Tibial nerve (tissue), 4 donors: ENCODE measurements at regions not wholly inside any gene's neighbourhood (a gene's known extent, or its start where the extent isn't known, plus 50 kb on each side); places are given as distances from the start of the nearest gene placed in this dataset.

Experiments
- DNase-seq, 2 donors: peaks; one replicate each; pipeline ENCODE4 v3.0.0-alpha.2; 2019; ENCODE audit warnings: low spot score in 2 of 2
- H3K27ac ChIP-seq, 4 donors: fragments of 200-600 bp; sonication (generic) in 3 of 4; one replicate each; pipeline ENCODE4 v1.5.1; 2017 to 2019; ENCODE audit warnings: mild to moderate bottlenecking in 1 of 4
- H3K27me3 ChIP-seq, 2 donors: fragments of 200-600 bp; sonication (generic) in 1 of 2; one replicate each; pipeline versions ENCODE4 v1.5.1 to v1.6.0; 2017 to 2019
- H3K36me3 ChIP-seq, 3 donors: fragments of 200-600 bp; sonication (generic); one replicate each; pipeline ENCODE4 v1.5.1; 2018 to 2019
- H3K4me1 ChIP-seq, 4 donors: fragments of 200-600 bp; sonication (generic) in 3 of 4; one replicate each; pipeline ENCODE4 v1.5.1; 2017 to 2019
- H3K4me3 ChIP-seq, 4 donors: fragments of 200-600 bp; sonication (generic) in 3 of 4; one replicate each; pipeline ENCODE4 v1.5.1; 2017 to 2019; ENCODE audit warnings: mild to moderate bottlenecking in 1 of 4, moderate library complexity in 1 of 4
- H3K9me3 ChIP-seq, 4 donors: fragments of 200-600 bp; sonication (generic) in 3 of 4; one replicate each; pipeline ENCODE4 v1.5.1; 2017 to 2019
- EP300 ChIP-seq, 2 donors: sonication (generic); formaldehyde crosslinking; IDR thresholded peaks; one replicate each; pipeline ENCODE4 v1.6.1; 2017; ENCODE audit warnings: antibody characterized with exemption in 2 of 2, mild to moderate bottlenecking in 1 of 2
- POLR2A ChIP-seq, 2 donors: fragments of 450-650 bp; IDR thresholded peaks; one replicate each; pipeline ENCODE4 v1.6.1; 2017; ENCODE audit warnings: antibody characterized with exemption in 2 of 2, mild to moderate bottlenecking in 2 of 2, moderate library complexity in 2 of 2
- WGBS, 2 donors: methylation state at CpG; one replicate each; pipeline ENCODE4 v1.1.5; 2018; 5-methylcytosine and 5-hydroxymethylcytosine counted together
- TF ChIP-seq, protein P1 (sequence below), 5 experiments: fragments of 200-600 bp in 3 of 5; fragments of 450-650 bp in 2 of 5; sonication (generic) in 3 of 5; IDR thresholded peaks; one replicate each; pipeline ENCODE4 v1.5.1; 2016 to 2019; ENCODE audit warnings: antibody characterized with exemption in 5 of 5, mild to moderate bottlenecking in 3 of 5, moderate library complexity in 2 of 5

DNA sequence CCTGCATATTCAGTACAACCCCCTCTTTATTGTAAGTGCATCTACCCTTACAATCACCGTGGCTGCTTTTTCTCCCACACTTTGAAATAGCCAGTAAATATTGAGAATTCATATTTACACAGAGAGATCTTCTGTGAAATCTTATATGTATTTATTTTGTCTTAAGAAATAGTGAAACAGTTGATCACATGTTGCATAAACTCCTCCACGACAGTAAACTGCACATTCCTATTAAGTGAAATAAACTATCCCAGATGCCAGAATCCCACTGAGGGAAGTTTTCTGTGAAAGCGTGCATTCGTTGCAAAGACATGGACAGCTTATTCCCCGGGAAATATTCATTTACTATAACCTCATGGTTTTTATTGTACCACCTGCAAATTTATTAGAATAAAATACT, 796.0 kb downstream of the ROBO2 start:
- Histone ChIP-seq H3K27ac (no peak overlapping the region), H3K4me3 (no peak overlapping the region), H3K36me3 (no peaks in the 10 kb centered on the region), H3K4me1 (no peaks in the 10 kb centered on the region), H3K9me3 (peaks cover 0 to 5% (median 1%) of the 10 kb centered on the region in 4 donors), H3K27me3 (no peaks in the 10 kb centered on the region)
- no peak for TF ChIP-seq EP300 (IDR thresholded peaks at IDR 0.05)
- TF ChIP-seq, protein P1, sequence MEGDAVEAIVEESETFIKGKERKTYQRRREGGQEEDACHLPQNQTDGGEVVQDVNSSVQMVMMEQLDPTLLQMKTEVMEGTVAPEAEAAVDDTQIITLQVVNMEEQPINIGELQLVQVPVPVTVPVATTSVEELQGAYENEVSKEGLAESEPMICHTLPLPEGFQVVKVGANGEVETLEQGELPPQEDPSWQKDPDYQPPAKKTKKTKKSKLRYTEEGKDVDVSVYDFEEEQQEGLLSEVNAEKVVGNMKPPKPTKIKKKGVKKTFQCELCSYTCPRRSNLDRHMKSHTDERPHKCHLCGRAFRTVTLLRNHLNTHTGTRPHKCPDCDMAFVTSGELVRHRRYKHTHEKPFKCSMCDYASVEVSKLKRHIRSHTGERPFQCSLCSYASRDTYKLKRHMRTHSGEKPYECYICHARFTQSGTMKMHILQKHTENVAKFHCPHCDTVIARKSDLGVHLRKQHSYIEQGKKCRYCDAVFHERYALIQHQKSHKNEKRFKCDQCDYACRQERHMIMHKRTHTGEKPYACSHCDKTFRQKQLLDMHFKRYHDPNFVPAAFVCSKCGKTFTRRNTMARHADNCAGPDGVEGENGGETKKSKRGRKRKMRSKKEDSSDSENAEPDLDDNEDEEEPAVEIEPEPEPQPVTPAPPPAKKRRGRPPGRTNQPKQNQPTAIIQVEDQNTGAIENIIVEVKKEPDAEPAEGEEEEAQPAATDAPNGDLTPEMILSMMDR (IDR thresholded peaks at IDR 0.05), result no peak
- TF ChIP-seq POLR2A (IDR thresholded peaks at IDR 0.05), result no peak
- WGBS, 2 donors, result 34 to 39% methylated on average over 5 of the region's 5 CpGs
- no peak for DNase-seq

DNA sequence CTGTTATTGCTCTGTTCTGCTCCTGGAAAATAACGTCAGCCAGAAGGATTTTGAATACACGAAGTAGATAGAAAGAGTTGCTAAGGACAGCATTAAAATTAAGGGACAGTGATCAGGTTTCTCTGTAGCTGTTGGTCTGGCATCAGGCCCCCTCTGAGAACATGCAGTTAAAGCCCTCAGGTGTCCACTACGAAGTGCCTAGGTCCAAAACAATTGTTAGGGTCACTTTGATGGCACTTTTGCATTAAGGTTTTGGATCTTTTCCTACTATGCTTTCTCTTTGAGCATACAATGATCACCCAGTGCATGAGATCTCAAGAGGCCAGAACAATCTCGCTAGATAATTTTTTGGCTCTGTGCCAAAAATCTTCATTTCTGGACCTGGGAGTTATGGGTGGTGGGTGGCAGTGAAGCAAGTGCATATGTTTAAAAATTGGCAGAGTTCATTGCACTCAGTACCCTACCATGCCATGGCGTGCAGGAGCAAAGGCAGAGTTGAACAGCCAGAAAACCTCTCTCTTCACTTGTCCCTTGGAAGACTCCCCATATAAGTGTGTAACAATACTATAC, 797.6 kb downstream of the ROBO2 start:
- no peak overlapping the region for H3K4me3 ChIP-seq
- H3K36me3 ChIP-seq, result no peaks in the 10 kb centered on the region
- 58 to 63% methylated on average over 5 of the region's 5 CpGs for WGBS, 2 donors
- peaks cover 0 to 17% (median 2%) of the 10 kb centered on the region in 4 donors for H3K9me3 ChIP-seq
- DNase-seq, result no peak
- no peak overlapping the region for H3K27ac ChIP-seq
- no peak for TF ChIP-seq EP300 (IDR thresholded peaks at IDR 0.05)
- TF ChIP-seq, protein P1 (IDR thresholded peaks at IDR 0.05), result no peak
- TF ChIP-seq POLR2A (IDR thresholded peaks at IDR 0.05), result no peak
- H3K4me1 ChIP-seq, result no peaks in the 10 kb centered on the region
- H3K27me3 ChIP-seq, result no peaks in the 10 kb centered on the region

DNA sequence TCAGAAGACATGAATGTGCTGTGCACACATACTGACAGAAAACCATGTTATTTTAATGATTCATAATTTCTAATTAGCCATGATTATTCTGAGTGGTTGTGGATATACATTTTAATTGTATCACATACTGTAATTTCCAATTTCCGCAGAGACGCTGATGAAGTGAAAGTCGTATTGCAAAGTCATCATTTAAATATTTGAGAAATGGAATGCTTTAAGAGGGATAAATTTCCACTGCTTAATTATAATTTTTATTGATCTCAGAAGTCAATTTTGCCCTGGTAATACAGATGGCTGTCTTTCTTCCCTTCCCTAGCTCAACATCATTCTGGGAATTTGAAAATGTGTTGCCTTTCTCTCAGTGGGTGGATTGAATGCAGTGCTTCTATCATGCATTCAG, 819.3 kb downstream of the ROBO2 start:
- Histone ChIP-seq H3K27me3 (no peaks in the 10 kb centered on the region), H3K9me3 (no peaks in the 10 kb centered on the region), H3K27ac (no peak overlapping the region), H3K4me3 (no peak overlapping the region), H3K36me3 (no peaks in the 10 kb centered on the region), H3K4me1 (no peaks in the 10 kb centered on the region)
- WGBS, 2 donors, result 89% methylated on average over 3 of the region's 3 CpGs
- TF ChIP-seq EP300 (IDR thresholded peaks at IDR 0.05), result no peak
- TF ChIP-seq POLR2A (IDR thresholded peaks at IDR 0.05), result no peak
- TF ChIP-seq, protein P1 (IDR thresholded peaks at IDR 0.05), result no peak
- no peak for DNase-seq

DNA sequence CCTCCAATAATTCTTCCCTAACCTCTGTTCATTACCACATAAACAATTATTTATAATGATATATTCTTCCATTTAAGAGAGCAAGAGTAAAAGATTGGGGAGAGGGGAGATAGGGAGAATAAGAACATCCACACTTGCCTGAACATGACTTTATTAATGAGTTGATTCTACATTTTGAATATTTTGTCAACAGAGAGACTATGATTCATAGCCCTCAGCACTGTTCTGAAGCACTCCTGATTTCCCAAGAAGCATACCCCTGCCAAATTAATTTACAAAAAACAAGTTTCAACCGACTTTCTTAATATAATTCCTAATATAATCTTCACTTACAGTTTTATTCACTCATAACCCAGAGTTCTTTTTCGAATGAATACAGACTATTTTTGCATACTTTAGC, 828.8 kb downstream of the ROBO2 start:
- Histone ChIP-seq H3K27me3 (no peaks in the 10 kb centered on the region), H3K4me1 (no peaks in the 10 kb centered on the region), H3K27ac (no peak overlapping the region), H3K4me3 (no peak overlapping the region), H3K9me3 (no peaks in the 10 kb centered on the region), H3K36me3 (no peaks in the 10 kb centered on the region)
- TF ChIP-seq POLR2A (IDR thresholded peaks at IDR 0.05), result no peak
- TF ChIP-seq EP300 (IDR thresholded peaks at IDR 0.05), result no peak
- TF ChIP-seq, protein P1 (IDR thresholded peaks at IDR 0.05), result no peak
- 41 to 44% methylated on average over 2 of the region's 2 CpGs for WGBS, 2 donors
- no peak for DNase-seq

DNA sequence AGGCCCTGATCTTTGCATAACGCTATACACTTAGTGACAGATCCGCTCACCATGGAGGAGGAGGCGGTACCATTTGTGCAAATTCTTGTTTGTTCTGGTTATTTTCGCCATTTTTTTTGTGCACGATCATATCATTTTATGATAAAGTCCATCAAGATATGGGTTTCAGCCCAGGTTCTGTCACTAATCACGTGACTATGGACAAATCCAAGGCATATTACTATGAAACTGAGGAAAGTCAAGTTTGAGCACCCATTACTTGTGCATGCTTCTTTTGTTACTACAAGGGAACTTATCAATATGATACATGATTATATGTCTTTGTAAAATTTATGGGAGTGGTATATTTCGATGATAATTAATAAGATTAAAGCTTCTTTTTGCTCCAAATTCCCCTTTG, 829.5 kb downstream of the ROBO2 start:
- Histone ChIP-seq H3K4me3 (no peak overlapping the region), H3K9me3 (no peaks in the 10 kb centered on the region), H3K4me1 (no peaks in the 10 kb centered on the region), H3K27me3 (no peaks in the 10 kb centered on the region), H3K36me3 (no peaks in the 10 kb centered on the region), H3K27ac (no peak overlapping the region)
- WGBS, 2 donors, result 82 to 89% methylated on average over 7 of the region's 7 CpGs
- TF ChIP-seq, protein P1 (IDR thresholded peaks at IDR 0.05), result no peak
- TF ChIP-seq POLR2A (IDR thresholded peaks at IDR 0.05) (no peak), EP300 (IDR thresholded peaks at IDR 0.05) (no peak)
- DNase-seq, result no peak
